Erythroblast (primary cell): ENCODE measurements at regions not wholly inside any gene's neighbourhood (a gene's known extent, or its start where the extent isn't known, plus 50 kb on each side); places are given as distances from the start of the nearest gene placed in this dataset.
"Not testable (repeated sequence)": the region's sequence is repeated elsewhere in the genome, so short reads cannot be mapped to it uniquely, and the experiment has no call there.

Experiments used
- DNase-seq, 2 experiments: peaks; one replicate each; lab custom pipeline; 2025; lab: John Stamatoyannopoulos, UW
- GATA1 ChIP-seq: IDR thresholded peaks from 2 replicates; pipeline ENCODE4 v1.6.1; 2011; ENCODE audit warnings: low read depth, mild to moderate bottlenecking, control low read depth, low read length, moderate library complexity
- POLR2A ChIP-seq: IDR thresholded peaks from 2 replicates; pipeline ENCODE4 v1.6.1; 2011; ENCODE audit warnings: mild to moderate bottlenecking, low read length

- TF ChIP-seq POLR2A, result no peak
- no peak for TF ChIP-seq GATA1
- DNase-seq, result no peak
Observed at GRCh38 chr1:95849439-95849838, 615.4 kb downstream of the RWDD3 start.

DNA sequence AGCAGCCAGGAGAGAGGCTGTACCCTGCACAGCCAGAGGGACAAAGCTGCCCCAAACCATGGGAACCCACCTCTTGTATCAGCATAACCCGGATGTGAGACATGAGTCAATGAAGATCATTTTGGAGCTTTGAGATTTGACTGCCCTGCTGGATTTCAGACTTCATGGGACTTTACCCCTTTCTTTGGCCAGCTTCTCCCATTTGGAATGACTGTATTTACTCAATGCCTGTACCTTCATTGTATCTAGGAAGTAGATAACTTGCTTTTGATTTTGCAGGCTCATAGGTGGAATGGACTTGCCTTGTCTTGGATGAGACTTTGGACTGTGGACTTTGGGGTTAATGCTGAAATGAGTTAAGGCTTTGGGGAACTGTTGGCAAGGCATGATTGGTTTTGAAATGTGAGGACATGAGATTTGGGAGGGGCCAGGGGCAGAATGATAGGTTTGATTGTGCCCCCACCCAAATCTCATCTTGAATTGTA lies 616.2 kb downstream of the RWDD3 start:
- TF ChIP-seq POLR2A (no peak), GATA1 (no peak)
- DNase-seq, result no peak

- no peak for DNase-seq
- TF ChIP-seq GATA1 (no peak), POLR2A (no peak)
Observed at GRCh38 chr1:95850763-95851162, 616.8 kb downstream of the RWDD3 start.

DNA sequence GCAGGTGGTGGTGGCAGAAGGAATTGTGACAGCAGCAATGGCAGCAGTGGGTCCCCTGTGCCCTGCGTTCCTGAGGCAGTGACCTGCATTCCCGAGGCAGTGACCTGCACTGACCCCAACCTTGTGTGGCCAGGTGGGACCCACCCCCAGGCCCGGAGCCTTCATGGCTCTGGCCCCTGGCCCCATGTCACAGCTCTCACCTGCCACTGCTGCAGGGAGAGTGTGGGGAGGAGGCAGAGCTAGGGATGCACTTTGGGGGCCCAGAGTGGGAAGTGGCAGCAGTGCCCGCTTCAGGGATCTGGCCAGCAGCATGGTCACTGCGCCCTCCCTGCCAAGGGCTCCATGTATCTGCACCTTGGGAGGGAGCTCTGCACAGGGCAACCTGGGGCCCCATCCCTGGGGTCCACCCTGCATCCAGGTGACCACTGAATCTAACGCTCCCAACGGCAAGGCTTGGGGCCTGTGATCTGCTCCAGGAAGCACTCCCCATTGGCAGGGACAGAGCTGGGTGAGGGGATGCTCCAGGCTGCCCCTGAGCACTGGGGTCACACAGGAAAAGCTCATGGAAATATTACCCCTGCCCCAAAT lies 618.6 kb downstream of the RWDD3 start:
- no peak for DNase-seq
- no peak for TF ChIP-seq POLR2A
- no peak for TF ChIP-seq GATA1

DNA sequence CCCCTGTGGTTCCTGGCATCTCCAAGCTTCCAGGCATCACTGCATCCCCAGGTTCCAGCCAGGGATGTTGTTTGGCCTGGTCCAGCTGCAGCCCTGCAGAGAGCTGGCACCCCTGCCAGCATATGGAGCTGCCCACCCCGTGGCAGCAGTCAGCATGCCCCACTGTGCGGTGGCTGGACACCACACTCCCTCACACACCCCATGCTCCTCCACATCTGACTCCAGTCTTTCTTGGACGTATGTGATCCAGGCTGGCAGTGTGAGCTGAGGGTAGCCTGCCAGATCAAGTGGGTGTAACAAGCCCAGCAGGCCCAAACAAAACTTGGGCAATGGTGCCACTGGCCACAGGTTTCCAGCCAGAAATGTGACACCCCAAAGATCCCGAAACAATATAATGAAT lies 620.4 kb downstream of the RWDD3 start:
- DNase-seq, result no peak
- TF ChIP-seq GATA1, result no peak
- TF ChIP-seq POLR2A, result no peak

DNA sequence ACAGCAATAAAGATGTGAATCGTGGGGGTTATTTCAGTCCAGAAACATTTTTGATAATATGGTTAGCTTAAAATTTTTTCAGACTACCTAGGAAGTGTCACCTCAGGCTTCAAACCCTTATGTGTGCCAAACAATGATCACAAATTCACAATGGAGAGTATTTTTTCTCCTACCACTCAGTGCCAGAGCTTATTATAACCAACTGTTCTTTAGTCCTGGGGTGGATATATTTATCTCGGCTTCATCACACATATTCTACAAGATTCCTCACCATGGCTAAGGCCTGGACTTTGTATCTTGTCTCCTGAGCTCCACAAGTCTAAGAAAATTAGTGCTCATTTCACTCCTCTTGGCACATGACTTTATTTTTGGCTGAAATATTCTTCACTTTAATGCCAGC lies 629.1 kb downstream of the RWDD3 start:
- TF ChIP-seq POLR2A, result no peak
- TF ChIP-seq GATA1, result no peak
- DNase-seq, result no peak

- no peak for DNase-seq
Observed at GRCh38 chr1:95865769-95866168, 631.8 kb downstream of the RWDD3 start.

GRCh38 chr1:95876276-95876675 lies 642.3 kb downstream of the RWDD3 start:
- DNase-seq, result no peak
- TF ChIP-seq POLR2A (no peak), GATA1 (no peak)

More at GRCh38 chr1:95865769-95866168, 631.8 kb downstream of the RWDD3 start:
- TF ChIP-seq GATA1 (no peak), POLR2A (no peak)

- no peak for TF ChIP-seq POLR2A
- no peak for TF ChIP-seq GATA1
- no peak for DNase-seq
Observed at GRCh38 chr1:95879498-95880050, 645.6 kb downstream of the RWDD3 start.

DNA sequence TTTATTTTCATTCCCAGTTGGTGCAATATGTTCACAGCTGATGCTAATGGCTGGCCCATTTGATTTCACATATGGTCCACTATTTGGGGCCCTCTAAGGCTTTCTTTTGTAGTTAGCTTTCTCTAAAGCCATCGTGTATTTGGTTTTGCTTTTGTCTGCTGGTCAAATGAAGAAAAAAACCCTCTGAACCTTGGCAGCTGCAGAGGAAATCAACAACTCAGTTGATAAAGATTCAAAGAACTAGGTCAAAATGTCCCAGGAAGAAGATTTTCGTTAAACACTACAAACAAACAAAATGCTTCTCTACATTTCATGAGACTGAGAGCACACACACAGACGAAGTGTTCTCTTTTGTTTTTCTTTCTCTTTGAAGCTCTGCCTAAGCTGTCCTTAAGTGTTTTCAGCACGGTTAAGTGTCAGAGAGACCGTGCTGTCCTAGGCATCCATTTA lies 655.0 kb downstream of the RWDD3 start:
- TF ChIP-seq GATA1, result no peak
- TF ChIP-seq POLR2A, result no peak
- DNase-seq, result no peak

- no peak for DNase-seq
- no peak for TF ChIP-seq POLR2A
- no peak for TF ChIP-seq GATA1
Observed at GRCh38 chr1:95889400-95889799, 655.4 kb downstream of the RWDD3 start.

DNA sequence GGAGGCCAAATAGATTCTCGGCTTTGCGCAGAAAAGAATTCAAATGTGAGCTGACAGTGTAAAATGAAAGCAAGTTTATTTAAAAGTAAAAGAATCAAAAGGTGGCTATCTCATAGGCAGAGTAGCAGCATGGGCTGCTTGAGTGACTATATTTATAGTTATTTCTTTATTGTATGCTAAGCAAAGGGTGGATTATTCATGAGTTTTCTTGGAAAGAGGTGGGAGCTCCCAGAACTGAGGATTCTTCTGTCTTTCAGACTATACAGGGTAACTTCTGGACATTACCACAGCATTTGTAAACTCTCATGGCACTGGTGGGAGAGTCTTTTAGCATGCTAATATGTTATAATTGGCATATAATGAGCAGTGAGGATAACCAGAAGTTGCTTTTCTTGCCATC lies 659.9 kb downstream of the RWDD3 start:
- TF ChIP-seq POLR2A, result no peak
- TF ChIP-seq GATA1, result no peak
- DNase-seq, result no peak

- no peak for DNase-seq
- no peak for TF ChIP-seq GATA1
- no peak for TF ChIP-seq POLR2A
Observed at GRCh38 chr1:95903060-95903459, 669.0 kb downstream of the RWDD3 start.

GRCh38 chr1:95905818-95906395 lies 671.9 kb downstream of the RWDD3 start:
- DNase-seq, result no peak
- no peak for TF ChIP-seq GATA1
- TF ChIP-seq POLR2A, result no peak

DNA sequence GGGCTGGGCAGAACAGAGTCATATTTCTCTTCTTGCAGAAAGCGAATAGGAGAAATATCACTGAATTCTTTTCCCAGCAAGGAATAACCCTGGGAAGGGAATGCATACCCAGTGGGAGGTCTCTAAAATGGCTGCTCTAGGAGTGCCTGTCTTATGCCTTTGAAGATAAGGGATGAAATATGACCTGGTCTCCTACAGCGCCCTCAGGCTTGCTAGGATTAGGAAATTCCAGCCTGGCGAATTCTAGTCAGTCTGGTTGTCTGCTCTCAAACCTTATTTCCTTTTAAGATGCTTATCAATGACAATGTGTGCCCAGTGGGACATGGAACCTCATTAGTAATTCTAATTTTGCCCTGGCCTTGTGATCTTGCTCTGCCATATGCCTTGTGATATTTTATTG lies 677.7 kb downstream of the RWDD3 start:
- DNase-seq, result not testable (repeated sequence)
